K562 (cell line): ENCODE measurements at regions not wholly inside any gene's neighbourhood (a gene's known extent, or its start where the extent isn't known, plus 50 kb on each side); places are given as distances from the start of the nearest gene placed in this dataset.

Experiments used
- ATAC-seq: fragments of 200-7000 bp; cut with Tn5 transposase; 3 replicates; pipeline ENCODE4 v1.9.1; 2020; ENCODE audit warnings: moderate library complexity
- BruUV-seq: library from RNA; stranded (reverse); fragments of 400-500 nt; replicated peaks from 2 replicates; lab custom pipeline; 2021; lab: Mats Ljungman, UMichigan
- CTCF ChIA-PET: fragments of 300-600 bp; formaldehyde crosslinking; extraction: SDS; loops from one replicate; lab custom pipeline; 2021; ENCODE audit warnings: low intra/inter-chr PET ratio; lab: Yijun Ruan, JAX
- POLR2A ChIA-PET: fragments of 300-600, 350-650 bp; sonication (Branson Sonifier 250); formaldehyde crosslinking; extraction: SDS; loops from one replicate; lab custom pipeline; 2021; ENCODE audit warnings: antibody characterized with exemption, inconsistent platforms; lab: Yijun Ruan, JAX
- DNase-seq, 4 experiments: peaks; one replicate each; pipeline versions ENCODE4 v3.0.0 to v3.0.0-alpha.2; 2011 to 2018; ENCODE audit warnings: low spot score in 3 of 4, mixed read lengths in 3 of 4; ENCODE audit errors: extremely low read depth in 1 of 4
- FAIRE-seq: peaks from 2 replicates; lab custom pipeline; 2011; peaks lifted over from hg19 to GRCh38; lab: Jason Lieb, UNC
- H2AFZ ChIP-seq: 2 replicates; pipeline ENCODE4 v1.6.0; 2011; ENCODE audit warnings: low read depth, low read length, control low read depth, inconsistent platforms
- H3K27ac ChIP-seq: fragments of 200-600 bp; 3 replicates; pipeline ENCODE4 v1.8.0; 2011; ENCODE audit warnings: low read depth, mild to moderate bottlenecking, control low read depth, inconsistent platforms, low read length, moderate library complexity, mixed read lengths; ENCODE audit errors: extremely low read depth
- H3K27me3 ChIP-seq, 2 experiments: fragments of 300-600 bp in 1 of 2; 2 replicates in 1 of 2; 3 replicates in 1 of 2; pipeline versions ENCODE4 v1.6.0 to v1.8.0; 2011; ENCODE audit warnings: inconsistent platforms in 2 of 2, low read length in 2 of 2, mild to moderate bottlenecking in 1 of 2, mixed read lengths in 1 of 2, moderate library complexity in 1 of 2; ENCODE audit not compliant: control insufficient read depth in 2 of 2, insufficient read depth in 2 of 2
- H3K36me3 ChIP-seq: fragments of 300-600 bp; 3 replicates; pipeline ENCODE4 v1.8.0; 2011; ENCODE audit warnings: mild to moderate bottlenecking, low read length, inconsistent platforms; ENCODE audit not compliant: control insufficient read depth, insufficient read depth
- H3K4me1 ChIP-seq, 2 experiments: fragments of 200-600 bp in 1 of 2; replicated peaks in 1 of 2; 2 replicates in 1 of 2; 3 replicates in 1 of 2; pipeline versions ENCODE4 v1.5.1 to v1.8.0; 2011; ENCODE audit warnings: inconsistent platforms in 2 of 2, low read length in 2 of 2, mild to moderate bottlenecking in 1 of 2, mixed read lengths in 1 of 2, moderate library complexity in 1 of 2; ENCODE audit not compliant: control insufficient read depth in 2 of 2, insufficient read depth in 2 of 2
- H3K4me2 ChIP-seq: 2 replicates; pipeline ENCODE4 v1.6.1; 2011; ENCODE audit warnings: low read length, control low read depth, inconsistent platforms, mixed read lengths; ENCODE audit not compliant: insufficient read depth
- H3K4me3 ChIP-seq: fragments of 200-600 bp; sonication (generic), shearing (Covaris generic); 2 replicates; pipeline ENCODE4 v1.5.1; 2016; ENCODE audit warnings: control low read depth, inconsistent platforms
- H3K79me2 ChIP-seq: fragments of 200-600 bp; 3 replicates; pipeline ENCODE4 v1.8.0; 2011; ENCODE audit warnings: low read length, inconsistent platforms; ENCODE audit not compliant: control insufficient read depth, insufficient read depth
- H3K9ac ChIP-seq, 2 experiments: 2 replicates each; pipeline versions ENCODE4 v1.6.0 to v1.6.1; 2011; ENCODE audit warnings: low read depth in 2 of 2, low read length in 2 of 2, control low read depth in 1 of 2, inconsistent platforms in 1 of 2, mild to moderate bottlenecking in 1 of 2, mixed read lengths in 1 of 2; ENCODE audit not compliant: insufficient read depth in 1 of 2
- H3K9me1 ChIP-seq: one replicate; pipeline ENCODE4 v1.6.0; 2011; ENCODE audit warnings: inconsistent platforms, mild to moderate bottlenecking, low read length, moderate library complexity; ENCODE audit not compliant: control insufficient read depth, insufficient read depth
- H3K9me3 ChIP-seq: replicated peaks from 2 replicates; pipeline ENCODE4 v1.5.1; 2011; ENCODE audit warnings: low read depth, low read length, inconsistent platforms; ENCODE audit not compliant: control insufficient read depth, insufficient read depth
- H4K20me1 ChIP-seq: replicated peaks from 2 replicates; pipeline ENCODE4 v1.6.1; 2011; ENCODE audit warnings: low read length, inconsistent platforms, mixed read lengths; ENCODE audit not compliant: control insufficient read depth, insufficient read depth
- JUND ChIP-seq, 2 experiments: IDR thresholded peaks; 2 replicates in 1 of 2; 3 replicates in 1 of 2; pipeline ENCODE4 v1.6.1; 2011; ENCODE audit warnings: borderline replicate concordance in 2 of 2, low read depth in 2 of 2, low read length in 2 of 2, improper control_type of control experiment in 1 of 2, missing biosample characterization in 1 of 2, missing genetic modification characterization in 1 of 2, missing genetic modification reagents in 1 of 2
- NONO ChIP-seq, 2 experiments: fragments of 200-400 bp in 1 of 2; fragments of 450-650 bp in 1 of 2; formaldehyde crosslinking in 1 of 2; IDR thresholded peaks; 2 replicates each; pipeline ENCODE4 v1.6.1; 2017; ENCODE audit warnings: low read depth in 2 of 2, mild to moderate bottlenecking in 2 of 2, moderate library complexity in 2 of 2, low read length in 1 of 2
- PHF8 ChIP-seq: fragments of 200-600 bp; sonication (generic); IDR thresholded peaks from 2 replicates; pipeline ENCODE4 v1.6.1; 2012; ENCODE audit warnings: mixed run types, mild to moderate bottlenecking, inconsistent platforms, low read length, moderate library complexity, borderline replicate concordance
- PREB ChIP-seq: sonication (generic); formaldehyde crosslinking; IDR thresholded peaks from 2 replicates; pipeline ENCODE4 v1.8.1; 2023; ENCODE audit warnings: mild to moderate bottlenecking, missing genetic modification reagents
- RB1 ChIP-seq: fragments of 450-650 bp; IDR thresholded peaks from 2 replicates; pipeline ENCODE4 v1.6.1; 2017; ENCODE audit warnings: low read depth, mild to moderate bottlenecking
- SMAD2 ChIP-seq: fragments of 150-350 bp; IDR thresholded peaks from 2 replicates; pipeline ENCODE4 v1.6.1; 2014; ENCODE audit warnings: low read depth, mild to moderate bottlenecking, low read length
- SREBF1 ChIP-seq: fragments of 150-350 bp; IDR thresholded peaks from 2 replicates; pipeline ENCODE4 v1.6.1; 2014; ENCODE audit warnings: antibody characterized with exemption, low read depth, low read length, borderline replicate concordance
- ZBTB8A ChIP-seq: fragments of 450-650 bp; IDR thresholded peaks from 2 replicates; pipeline ENCODE4 v1.6.1; 2018; ENCODE audit warnings: mild to moderate bottlenecking, moderate library complexity; ENCODE audit not compliant: partially characterized antibody
- WGBS: fragments of 100-300 bp; shearing (Covaris generic); methylation state at CpG from one replicate; pipeline ENCODE4 v1.1.6; 2016; ENCODE audit warnings: low coverage, mixed read lengths; ENCODE audit not compliant: insufficient coverage; ENCODE audit errors: missing lambda C conversion rate; 5-methylcytosine and 5-hydroxymethylcytosine counted together
- in situ Hi-C: fragments of 300-500 bp; cut with MboI; formaldehyde crosslinking; loops from 4 replicates; pipeline ENCODE4 v1.15.0; 2018; ENCODE audit warnings: inconsistent platforms, mixed read lengths
- intact Hi-C: fragments of 100-400 bp; cut with micrococcal nuclease; formaldehyde crosslinking; loops from 2 replicates; pipeline ENCODE4 v1.14.2; 2022
- TF ChIP-seq, protein P1 (sequence below): sonication (generic); formaldehyde crosslinking; IDR thresholded peaks from 2 replicates; pipeline ENCODE4 v1.8.1; 2023; ENCODE audit warnings: mild to moderate bottlenecking, missing genetic modification reagents
- TF ChIP-seq, protein P2 (sequence below): fragments of 450-650 bp; IDR thresholded peaks from 2 replicates; pipeline ENCODE4 v1.6.1; 2016; ENCODE audit warnings: antibody characterized with exemption
- TF ChIP-seq, protein P3 (sequence below): sonication (generic); formaldehyde crosslinking; IDR thresholded peaks from 2 replicates; pipeline ENCODE4 v1.9.0; 2022; ENCODE audit warnings: mild to moderate bottlenecking, missing genetic modification reagents
- TF ChIP-seq, protein P4 (sequence below): fragments of 150-350 bp; IDR thresholded peaks from 2 replicates; pipeline ENCODE4 v1.6.1; 2014; ENCODE audit warnings: low read depth, mild to moderate bottlenecking, low read length, borderline replicate concordance
- TF ChIP-seq, protein P5 (sequence below): fragments of 250-450 bp; sonication (Bioruptor Pico); IDR thresholded peaks from 2 replicates; pipeline ENCODE4 v1.8.0; 2022; ENCODE audit warnings: moderate library complexity, mild to moderate bottlenecking, inconsistent platforms

- Histone ChIP-seq H3K9ac (no peak overlapping the region), H3K4me1 (no peaks in the 10 kb centered on the region), H2AFZ (no peak overlapping the region), H3K79me2 (no peaks in the 10 kb centered on the region), H3K4me2 (no peak overlapping the region), H3K27ac (no peak overlapping the region), H3K27me3 (peaks cover 3 to 8% of the 10 kb centered on the region in 2 experiments; a peak in 3 of 5 replicates), H3K9me3 (no peaks in the 10 kb centered on the region), H3K4me3 (no peak overlapping the region)
- no peak for ATAC-seq
- WGBS: 0% methylated on average over 2 of the region's 5 CpGs
- no peak for FAIRE-seq
- ChIA-PET POLR2A (no interaction called here), CTCF (no interaction called here)
- DNase-seq: no peak
- in situ Hi-C loops: no loop called here
- TF ChIP-seq SREBF1 (no peak), NONO (IDR thresholded peaks at IDR 0.05; ENCODE audit: low read depth in 2 of 2, low read length in 1 of 2) (no peak), PREB (no peak), ZBTB8A (no peak), SMAD2 (no peak), PHF8 (no peak), RB1 (no peak), JUND (IDR thresholded peaks at IDR 0.05; ENCODE audit: borderline replicate concordance, low read depth, low read length) (no peak), JUND (tag; IDR thresholded peaks at IDR 0.05; ENCODE audit: borderline replicate concordance, low read depth, low read length) (no peak)
- TF ChIP-seq, protein P1, sequence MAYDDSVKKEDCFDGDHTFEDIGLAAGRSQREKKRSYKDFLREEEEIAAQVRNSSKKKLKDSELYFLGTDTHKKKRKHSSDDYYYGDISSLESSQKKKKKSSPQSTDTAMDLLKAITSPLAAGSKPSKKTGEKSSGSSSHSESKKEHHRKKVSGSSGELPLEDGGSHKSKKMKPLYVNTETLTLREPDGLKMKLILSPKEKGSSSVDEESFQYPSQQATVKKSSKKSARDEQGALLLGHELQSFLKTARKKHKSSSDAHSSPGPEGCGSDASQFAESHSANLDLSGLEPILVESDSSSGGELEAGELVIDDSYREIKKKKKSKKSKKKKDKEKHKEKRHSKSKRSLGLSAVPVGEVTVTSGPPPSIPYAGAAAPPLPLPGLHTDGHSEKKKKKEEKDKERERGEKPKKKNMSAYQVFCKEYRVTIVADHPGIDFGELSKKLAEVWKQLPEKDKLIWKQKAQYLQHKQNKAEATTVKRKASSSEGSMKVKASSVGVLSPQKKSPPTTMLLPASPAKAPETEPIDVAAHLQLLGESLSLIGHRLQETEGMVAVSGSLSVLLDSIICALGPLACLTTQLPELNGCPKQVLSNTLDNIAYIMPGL (CRISPR knock-in tag): no peak
- TF ChIP-seq, protein P2, sequence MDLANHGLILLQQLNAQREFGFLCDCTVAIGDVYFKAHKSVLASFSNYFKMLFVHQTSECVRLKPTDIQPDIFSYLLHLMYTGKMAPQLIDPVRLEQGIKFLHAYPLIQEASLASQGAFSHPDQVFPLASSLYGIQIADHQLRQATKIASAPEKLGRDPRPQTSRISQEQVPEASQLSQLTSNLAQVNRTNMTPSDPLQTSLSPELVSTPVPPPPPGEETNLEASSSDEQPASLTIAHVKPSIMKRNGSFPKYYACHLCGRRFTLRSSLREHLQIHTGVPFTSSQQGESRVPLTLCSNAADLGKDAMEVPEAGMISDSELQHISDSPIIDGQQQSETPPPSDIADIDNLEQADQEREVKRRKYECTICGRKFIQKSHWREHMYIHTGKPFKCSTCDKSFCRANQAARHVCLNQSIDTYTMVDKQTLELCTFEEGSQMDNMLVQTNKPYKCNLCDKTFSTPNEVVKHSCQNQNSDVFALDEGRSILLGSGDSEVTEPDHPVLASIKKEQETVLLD: no peak
- TF ChIP-seq, protein P3, sequence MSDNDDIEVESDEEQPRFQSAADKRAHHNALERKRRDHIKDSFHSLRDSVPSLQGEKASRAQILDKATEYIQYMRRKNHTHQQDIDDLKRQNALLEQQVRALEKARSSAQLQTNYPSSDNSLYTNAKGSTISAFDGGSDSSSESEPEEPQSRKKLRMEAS (CRISPR knock-in tag): no peak
- TF ChIP-seq, protein P4, sequence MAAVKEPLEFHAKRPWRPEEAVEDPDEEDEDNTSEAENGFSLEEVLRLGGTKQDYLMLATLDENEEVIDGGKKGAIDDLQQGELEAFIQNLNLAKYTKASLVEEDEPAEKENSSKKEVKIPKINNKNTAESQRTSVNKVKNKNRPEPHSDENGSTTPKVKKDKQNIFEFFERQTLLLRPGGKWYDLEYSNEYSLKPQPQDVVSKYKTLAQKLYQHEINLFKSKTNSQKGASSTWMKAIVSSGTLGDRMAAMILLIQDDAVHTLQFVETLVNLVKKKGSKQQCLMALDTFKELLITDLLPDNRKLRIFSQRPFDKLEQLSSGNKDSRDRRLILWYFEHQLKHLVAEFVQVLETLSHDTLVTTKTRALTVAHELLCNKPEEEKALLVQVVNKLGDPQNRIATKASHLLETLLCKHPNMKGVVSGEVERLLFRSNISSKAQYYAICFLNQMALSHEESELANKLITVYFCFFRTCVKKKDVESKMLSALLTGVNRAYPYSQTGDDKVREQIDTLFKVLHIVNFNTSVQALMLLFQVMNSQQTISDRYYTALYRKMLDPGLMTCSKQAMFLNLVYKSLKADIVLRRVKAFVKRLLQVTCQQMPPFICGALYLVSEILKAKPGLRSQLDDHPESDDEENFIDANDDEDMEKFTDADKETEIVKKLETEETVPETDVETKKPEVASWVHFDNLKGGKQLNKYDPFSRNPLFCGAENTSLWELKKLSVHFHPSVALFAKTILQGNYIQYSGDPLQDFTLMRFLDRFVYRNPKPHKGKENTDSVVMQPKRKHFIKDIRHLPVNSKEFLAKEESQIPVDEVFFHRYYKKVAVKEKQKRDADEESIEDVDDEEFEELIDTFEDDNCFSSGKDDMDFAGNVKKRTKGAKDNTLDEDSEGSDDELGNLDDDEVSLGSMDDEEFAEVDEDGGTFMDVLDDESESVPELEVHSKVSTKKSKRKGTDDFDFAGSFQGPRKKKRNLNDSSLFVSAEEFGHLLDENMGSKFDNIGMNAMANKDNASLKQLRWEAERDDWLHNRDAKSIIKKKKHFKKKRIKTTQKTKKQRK: no peak
- TF ChIP-seq, protein P5, sequence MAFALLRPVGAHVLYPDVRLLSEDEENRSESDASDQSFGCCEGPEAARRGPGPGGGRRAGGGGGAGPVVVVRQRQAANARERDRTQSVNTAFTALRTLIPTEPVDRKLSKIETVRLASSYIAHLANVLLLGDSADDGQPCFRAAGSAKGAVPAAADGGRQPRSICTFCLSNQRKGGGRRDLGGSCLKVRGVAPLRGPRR (CRISPR knock-in tag): no peak
- TF ChIP-seq, all 486 proteins: peak for 0
- no peaks in the 10 kb centered on the region for H4K20me1 ChIP-seq
- no peaks in the 10 kb centered on the region for H3K36me3 ChIP-seq
- intact Hi-C loops: no loop called here
- no TSS peak for BruUV-seq
- no peaks in the 10 kb centered on the region for H3K9me1 ChIP-seq
Measured at GRCh38 chr13:112178769-112179168, 111.8 kb downstream of the SOX1 start.
